Caki2 (cell line): ENCODE measurements at regions not wholly inside any gene's neighbourhood (a gene's known extent, or its start where the extent isn't known, plus 50 kb on each side); places are given as distances from the start of the nearest gene placed in this dataset.
A peak's percentile ranks its signal among the peaks of the same experiment; 100 is the strongest.

Experiments
- DNase-seq: peaks from one replicate; pipeline ENCODE4 v3.0.0-alpha.2; 2015; ENCODE audit warnings: low read depth
- in situ Hi-C: cut with HindIII; loops from 2 replicates; pipeline ENCODE4 v1.10.0; 2016; ENCODE audit warnings: low sequenced_read_pairs, low pct_unique_long_range_greater_than_20kb, mixed read lengths

DNA sequence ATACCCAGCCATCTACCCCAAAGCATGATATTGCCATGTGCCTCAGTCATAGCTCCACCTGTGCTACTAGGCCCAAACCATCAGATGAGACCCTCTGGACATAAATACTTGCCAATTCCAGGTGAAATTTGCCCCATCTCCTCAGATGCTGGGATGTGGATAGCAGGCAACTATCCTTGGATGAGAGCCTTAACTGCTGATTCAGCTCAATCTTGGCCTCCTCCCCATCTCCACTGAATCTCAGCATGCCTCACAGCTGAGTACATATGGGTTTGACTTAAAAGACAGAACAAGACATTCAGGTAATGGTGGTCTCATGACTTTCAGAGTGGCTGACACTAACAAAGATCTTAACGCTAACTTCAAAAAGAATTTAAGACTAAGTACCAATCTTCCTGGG is 50.8 kb upstream of the KLHL13 start:
- no peak for DNase-seq
- in situ Hi-C loops: no loop called here

DNA sequence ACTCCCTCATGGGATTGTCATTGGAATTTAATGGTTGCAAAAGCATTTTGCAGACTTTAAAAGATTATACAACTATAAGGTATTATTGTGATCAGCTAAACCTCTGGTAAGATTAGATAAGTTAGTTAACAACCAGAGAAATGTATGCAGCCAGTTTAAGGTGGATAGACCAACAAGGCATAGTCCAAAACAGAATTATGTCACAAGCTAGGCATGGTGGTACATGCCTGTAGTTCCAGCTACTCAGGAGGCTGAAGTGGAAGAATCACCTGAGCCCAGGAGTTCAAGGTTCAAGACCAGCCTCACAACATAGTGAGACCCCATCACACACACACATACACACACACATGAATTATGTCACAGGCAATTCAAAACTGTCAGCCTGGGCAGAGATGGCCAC is 54.7 kb upstream of the KLHL13 start:
- DNase-seq: no peak
- in situ Hi-C loops: no loop called here

DNA sequence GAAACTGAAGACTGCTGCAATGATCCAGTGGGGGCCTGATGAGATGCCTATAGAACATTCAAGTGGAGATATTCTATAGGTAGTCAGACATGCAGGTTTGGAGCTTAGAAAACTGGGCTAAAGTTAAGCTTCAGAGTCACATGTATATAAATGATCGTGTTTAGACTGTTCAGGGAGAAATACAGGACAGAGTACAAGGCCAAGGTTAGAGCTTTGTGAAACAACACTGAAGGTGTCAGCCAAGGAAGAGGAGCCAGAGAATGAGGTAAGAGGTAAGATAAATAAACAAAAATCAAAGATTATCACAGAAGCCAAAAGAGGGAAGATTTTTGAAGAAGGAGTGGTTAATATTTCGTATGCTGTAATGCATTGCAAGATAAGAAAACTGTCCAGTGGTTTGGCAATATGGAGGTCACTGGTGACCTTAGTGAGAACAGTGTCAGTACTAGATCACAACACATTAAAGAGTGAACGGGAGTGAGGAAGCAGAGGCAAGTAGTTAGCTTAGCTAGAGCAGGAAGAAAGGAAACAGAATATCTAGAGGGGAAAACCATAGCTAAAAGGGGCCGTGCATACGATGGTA is 58.0 kb upstream of the KLHL13 start:
- in situ Hi-C loops: no loop called here
- DNase-seq: peak; percentile 21

GRCh38 chrX:118177708-118178107 is 61.1 kb upstream of the KLHL13 start:
- in situ Hi-C loops: no loop called here
- DNase-seq: no peak

- DNase-seq: no peak
- in situ Hi-C loops: no loop called here
Observed at GRCh38 chrX:118178450-118178849, 61.8 kb upstream of the KLHL13 start.

GRCh38 chrX:118179161-118179560 is 62.6 kb upstream of the KLHL13 start:
- no peak for DNase-seq
- in situ Hi-C loops: no loop called here

DNA sequence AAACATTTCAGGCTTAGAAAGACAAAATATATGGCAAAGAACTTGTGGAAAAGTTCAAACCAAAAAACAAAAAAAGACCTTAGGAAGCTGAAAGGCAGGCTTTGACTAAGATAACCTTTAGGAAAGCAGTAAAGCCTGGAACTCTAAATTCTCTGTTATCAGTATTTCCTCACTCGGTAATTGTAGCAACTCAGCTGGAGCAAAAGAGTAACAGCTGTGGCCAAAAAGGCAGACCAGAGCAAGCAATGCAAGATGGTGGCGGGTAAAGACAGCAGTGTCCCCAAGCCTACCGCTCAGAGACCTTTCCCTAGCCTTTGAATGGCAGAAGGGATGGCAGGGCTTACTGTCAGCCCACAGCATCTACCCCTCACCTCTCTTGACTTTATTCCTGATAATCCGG is 63.1 kb upstream of the KLHL13 start:
- no peak for DNase-seq
- in situ Hi-C loops: no loop called here

GRCh38 chrX:118181030-118181429 is 64.4 kb upstream of the KLHL13 start:
- in situ Hi-C loops: no loop called here
- peak; percentile 74 for DNase-seq

DNA sequence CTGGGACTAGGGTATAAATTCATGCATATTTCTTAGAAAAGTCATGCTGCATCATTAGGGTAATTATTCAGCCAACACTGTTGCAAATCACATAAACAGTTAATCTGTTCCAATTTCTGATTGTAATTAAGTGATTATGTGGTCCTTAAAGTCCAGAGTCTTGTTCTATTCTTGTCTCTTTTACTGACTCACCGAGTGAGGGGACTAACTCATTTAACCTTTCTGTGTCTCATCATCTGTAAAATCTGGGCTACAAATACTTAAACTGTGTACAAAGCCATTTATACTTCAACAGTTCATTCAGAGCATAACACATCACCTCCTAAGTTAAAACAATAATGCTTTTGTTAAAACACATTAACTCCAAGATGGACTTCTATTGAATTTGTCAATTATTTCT is 65.4 kb upstream of the KLHL13 start:
- DNase-seq: peak; percentile 47
- in situ Hi-C loops: no loop called here

- in situ Hi-C loops: no loop called here
- no peak for DNase-seq
Observed at GRCh38 chrX:118182681-118183080, 66.1 kb upstream of the KLHL13 start.

- in situ Hi-C loops: no loop called here
- no peak for DNase-seq
Observed at GRCh38 chrX:118183606-118184005, 67.0 kb upstream of the KLHL13 start.

DNA sequence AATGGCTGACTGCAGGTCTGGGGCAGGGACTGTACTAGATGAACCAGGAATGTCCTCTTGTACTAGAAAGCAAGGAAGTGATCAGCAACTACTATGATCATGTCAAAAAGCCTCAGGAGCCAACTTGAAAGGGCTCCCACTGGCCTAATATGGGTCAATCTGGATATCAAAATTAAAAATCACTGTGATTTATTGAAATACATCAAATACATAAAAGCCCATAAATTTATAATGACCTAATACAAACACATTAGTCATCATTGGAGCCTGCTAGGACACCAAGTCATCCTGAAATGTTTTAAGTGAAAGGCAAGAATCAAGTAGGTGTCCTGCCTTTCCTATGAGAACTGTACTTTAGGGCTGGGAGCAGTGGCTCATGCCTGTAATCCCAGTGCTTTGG is 70.5 kb upstream of the KLHL13 start:
- DNase-seq: peak; percentile 18
- in situ Hi-C loops: no loop called here

- DNase-seq: no peak
Observed at GRCh38 chrX:118189000-118189399, 72.4 kb upstream of the KLHL13 start.

DNA sequence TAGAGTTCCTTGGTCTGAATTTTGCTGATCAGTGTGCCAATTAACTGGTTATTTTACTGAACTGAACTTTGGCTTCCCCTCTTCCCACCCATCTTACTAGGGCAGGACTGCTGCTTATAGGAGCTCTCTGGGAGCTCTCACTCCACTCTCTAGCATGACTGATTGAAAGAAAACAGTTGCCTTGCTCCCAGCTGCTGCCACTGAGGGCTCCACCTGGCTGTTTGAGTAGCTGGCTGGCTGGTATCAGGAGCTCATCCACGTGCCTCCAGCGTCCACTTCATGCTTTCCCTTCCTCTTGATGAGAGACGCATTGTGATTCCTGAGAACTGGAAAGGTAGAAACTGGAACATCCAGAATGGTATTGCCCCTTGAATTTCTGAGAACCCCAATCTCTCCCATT is 73.0 kb upstream of the KLHL13 start:
- in situ Hi-C loops: no loop called here
- DNase-seq: no peak

More at GRCh38 chrX:118189000-118189399, 72.4 kb upstream of the KLHL13 start:
- in situ Hi-C loops: no loop called here

DNA sequence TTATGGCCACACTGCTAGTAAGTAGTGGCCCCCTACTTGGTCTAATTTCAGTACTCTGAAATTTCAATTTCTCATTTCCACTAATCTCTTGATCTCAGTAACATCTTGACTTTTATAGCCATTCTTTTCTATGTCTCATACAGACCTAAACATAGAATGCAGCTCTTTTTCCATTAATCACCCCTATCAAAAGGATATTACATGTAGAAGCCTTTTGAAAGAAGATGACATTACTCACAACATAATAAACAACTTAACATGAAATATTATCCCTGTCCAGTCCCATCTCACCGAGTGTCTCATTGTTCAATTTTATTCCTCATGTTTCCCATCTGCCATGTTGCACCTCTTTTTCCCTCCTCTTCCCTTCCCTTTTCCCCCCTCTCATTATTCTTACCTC is 81.1 kb upstream of the KLHL13 start:
- in situ Hi-C loops: no loop called here
- DNase-seq: no peak

GRCh38 chrX:118198577-118198976 is 82.0 kb upstream of the KLHL13 start:
- in situ Hi-C loops: no loop called here

GRCh38 chrX:118199997-118200396 is 83.4 kb upstream of the KLHL13 start:
- in situ Hi-C loops: no loop called here
- DNase-seq: no peak

More at GRCh38 chrX:118198577-118198976, 82.0 kb upstream of the KLHL13 start:
- DNase-seq: no peak

- in situ Hi-C loops: no loop called here
- DNase-seq: no peak
Observed at GRCh38 chrX:118205421-118206395, 89.1 kb upstream of the KLHL13 start.

DNA sequence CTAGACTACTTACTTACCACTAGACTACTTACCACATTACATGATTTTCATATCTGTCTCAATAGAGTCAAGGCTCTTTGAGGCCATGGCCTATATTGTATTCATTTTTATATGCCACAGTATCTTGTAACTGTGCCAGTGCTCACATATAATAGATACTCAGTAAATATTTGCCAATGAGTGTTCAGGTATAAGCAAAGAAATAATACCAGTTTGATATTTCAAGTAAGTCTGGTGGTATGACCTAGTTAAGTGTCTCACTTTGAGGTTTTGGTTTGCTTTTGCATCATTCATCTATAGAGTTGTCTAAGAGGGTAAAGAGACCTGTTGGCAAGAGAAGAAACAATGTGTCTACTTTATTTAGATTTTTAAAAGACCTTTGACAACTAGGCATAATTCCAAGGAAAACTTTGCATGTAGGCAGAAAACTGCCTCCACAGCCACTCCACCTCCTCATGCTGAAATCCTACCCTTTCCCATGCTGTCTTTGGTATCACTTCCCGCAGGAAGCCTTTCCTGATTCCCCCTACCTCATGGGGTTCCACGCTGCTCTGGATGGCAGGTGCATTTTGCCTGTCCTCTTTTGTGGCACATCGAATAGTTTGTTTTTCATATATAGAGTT is 91.3 kb upstream of the KLHL13 start:
- in situ Hi-C loops: no loop called here
- no peak for DNase-seq
